ENCODE measurements at regions not wholly inside any gene's neighbourhood (a gene's known extent, or its start where the extent isn't known, plus 50 kb on each side); places are given as distances from the start of the nearest gene placed in this dataset.

DNA sequence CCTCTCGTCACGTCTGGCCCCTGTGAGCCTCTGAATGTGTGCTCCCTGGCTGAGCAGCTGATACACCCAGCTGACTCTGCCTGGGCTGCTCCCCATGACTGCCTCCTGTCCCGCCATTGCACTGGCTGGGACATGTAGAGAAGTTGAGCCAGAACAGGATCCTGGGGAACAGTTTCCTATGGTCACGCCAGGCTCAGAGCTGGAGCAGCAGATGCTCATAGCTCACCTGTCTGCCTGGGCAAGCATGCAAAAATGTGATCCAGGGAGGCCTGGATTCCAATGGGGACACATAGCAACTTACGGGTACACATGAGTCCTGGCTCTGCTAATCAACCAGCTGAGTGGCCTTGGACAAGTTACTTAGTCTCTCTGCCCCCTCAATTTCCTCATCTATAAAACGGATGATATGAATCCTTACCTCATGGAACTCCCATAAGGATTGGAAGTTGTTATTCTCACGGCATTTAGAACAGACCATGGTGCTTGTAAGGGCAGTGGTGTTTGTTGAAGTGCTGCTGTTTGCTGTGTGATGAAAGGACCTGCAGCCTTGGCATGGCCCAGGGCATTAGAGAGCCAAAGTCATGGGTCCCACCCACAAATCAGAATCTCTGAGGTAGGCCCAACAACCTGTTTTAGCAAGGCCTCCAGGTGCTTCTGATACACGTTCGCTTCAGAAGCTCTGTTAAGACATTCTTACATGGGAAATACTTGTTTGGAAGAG, 150.3 kb upstream of the VANGL1 start:
- TF ChIP-seq ZFP41 (tag by site-specific recombination; IDR thresholded peaks at IDR 0.05; ENCODE audit: borderline replicate concordance) (no peak), ZNF530 (tag by site-specific recombination; IDR thresholded peaks at IDR 0.05; ENCODE audit: low read depth) (no peak), ZXDB (tag by site-specific recombination; IDR thresholded peaks at IDR 0.05) (no peak), ZNF544 (tag by site-specific recombination; IDR thresholded peaks at IDR 0.05) (no peak), YY2 (tag by site-specific recombination; IDR thresholded peaks at IDR 0.05) (no peak)
- TF ChIP-seq, protein P1, sequence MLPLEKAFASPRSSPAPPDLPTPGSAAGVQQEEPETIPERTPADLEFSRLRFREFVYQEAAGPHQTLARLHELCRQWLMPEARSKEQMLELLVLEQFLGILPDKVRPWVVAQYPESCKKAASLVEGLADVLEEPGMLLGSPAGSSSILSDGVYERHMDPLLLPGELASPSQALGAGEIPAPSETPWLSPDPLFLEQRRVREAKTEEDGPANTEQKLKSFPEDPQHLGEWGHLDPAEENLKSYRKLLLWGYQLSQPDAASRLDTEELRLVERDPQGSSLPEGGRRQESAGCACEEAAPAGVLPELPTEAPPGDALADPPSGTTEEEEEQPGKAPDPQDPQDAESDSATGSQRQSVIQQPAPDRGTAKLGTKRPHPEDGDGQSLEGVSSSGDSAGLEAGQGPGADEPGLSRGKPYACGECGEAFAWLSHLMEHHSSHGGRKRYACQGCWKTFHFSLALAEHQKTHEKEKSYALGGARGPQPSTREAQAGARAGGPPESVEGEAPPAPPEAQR (tag by site-specific recombination; IDR thresholded peaks at IDR 0.05), result no peak
- TF ChIP-seq, protein P2, sequence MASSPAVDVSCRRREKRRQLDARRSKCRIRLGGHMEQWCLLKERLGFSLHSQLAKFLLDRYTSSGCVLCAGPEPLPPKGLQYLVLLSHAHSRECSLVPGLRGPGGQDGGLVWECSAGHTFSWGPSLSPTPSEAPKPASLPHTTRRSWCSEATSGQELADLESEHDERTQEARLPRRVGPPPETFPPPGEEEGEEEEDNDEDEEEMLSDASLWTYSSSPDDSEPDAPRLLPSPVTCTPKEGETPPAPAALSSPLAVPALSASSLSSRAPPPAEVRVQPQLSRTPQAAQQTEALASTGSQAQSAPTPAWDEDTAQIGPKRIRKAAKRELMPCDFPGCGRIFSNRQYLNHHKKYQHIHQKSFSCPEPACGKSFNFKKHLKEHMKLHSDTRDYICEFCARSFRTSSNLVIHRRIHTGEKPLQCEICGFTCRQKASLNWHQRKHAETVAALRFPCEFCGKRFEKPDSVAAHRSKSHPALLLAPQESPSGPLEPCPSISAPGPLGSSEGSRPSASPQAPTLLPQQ (tag by site-specific recombination; IDR thresholded peaks at IDR 0.05), result no peak
- TF ChIP-seq, protein P3, sequence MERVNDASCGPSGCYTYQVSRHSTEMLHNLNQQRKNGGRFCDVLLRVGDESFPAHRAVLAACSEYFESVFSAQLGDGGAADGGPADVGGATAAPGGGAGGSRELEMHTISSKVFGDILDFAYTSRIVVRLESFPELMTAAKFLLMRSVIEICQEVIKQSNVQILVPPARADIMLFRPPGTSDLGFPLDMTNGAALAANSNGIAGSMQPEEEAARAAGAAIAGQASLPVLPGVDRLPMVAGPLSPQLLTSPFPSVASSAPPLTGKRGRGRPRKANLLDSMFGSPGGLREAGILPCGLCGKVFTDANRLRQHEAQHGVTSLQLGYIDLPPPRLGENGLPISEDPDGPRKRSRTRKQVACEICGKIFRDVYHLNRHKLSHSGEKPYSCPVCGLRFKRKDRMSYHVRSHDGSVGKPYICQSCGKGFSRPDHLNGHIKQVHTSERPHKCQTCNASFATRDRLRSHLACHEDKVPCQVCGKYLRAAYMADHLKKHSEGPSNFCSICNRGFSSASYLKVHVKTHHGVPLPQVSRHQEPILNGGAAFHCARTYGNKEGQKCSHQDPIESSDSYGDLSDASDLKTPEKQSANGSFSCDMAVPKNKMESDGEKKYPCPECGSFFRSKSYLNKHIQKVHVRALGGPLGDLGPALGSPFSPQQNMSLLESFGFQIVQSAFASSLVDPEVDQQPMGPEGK (tag by site-specific recombination; IDR thresholded peaks at IDR 0.05), result no peak
- TF ChIP-seq, protein P4, sequence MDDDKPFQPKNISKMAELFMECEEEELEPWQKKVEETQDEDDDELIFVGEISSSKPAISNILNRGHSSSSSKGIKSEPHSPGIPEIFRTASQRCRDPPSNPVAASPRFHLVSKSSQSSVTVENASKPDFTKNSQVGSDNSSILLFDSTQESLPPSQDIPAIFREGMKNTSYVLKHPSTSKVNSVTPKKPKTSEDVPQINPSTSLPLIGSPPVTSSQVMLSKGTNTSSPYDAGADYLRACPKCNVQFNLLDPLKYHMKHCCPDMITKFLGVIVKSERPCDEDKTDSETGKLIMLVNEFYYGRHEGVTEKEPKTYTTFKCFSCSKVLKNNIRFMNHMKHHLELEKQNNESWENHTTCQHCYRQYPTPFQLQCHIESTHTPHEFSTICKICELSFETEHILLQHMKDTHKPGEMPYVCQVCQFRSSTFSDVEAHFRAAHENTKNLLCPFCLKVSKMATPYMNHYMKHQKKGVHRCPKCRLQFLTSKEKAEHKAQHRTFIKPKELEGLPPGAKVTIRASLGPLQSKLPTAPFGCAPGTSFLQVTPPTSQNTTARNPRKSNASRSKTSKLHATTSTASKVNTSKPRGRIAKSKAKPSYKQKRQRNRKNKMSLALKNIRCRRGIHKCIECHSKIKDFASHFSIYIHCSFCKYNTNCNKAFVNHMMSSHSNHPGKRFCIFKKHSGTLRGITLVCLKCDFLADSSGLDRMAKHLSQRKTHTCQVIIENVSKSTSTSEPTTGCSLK (tag by site-specific recombination; IDR thresholded peaks at IDR 0.05), result no peak
- TF ChIP-seq, protein P5, sequence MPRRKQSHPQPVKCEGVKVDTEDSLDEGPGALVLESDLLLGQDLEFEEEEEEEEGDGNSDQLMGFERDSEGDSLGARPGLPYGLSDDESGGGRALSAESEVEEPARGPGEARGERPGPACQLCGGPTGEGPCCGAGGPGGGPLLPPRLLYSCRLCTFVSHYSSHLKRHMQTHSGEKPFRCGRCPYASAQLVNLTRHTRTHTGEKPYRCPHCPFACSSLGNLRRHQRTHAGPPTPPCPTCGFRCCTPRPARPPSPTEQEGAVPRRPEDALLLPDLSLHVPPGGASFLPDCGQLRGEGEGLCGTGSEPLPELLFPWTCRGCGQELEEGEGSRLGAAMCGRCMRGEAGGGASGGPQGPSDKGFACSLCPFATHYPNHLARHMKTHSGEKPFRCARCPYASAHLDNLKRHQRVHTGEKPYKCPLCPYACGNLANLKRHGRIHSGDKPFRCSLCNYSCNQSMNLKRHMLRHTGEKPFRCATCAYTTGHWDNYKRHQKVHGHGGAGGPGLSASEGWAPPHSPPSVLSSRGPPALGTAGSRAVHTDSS (tag by site-specific recombination; IDR thresholded peaks at IDR 0.05), result no peak
- POLR2A ChIA-PET, result interaction anchor here (1.2 kb wide), 1 partner anchor 8 kb away, joined by 3 read pairs; no protein-coding TSS in a partner anchor
- no peaks in the 10 kb centered on the region for H3K36me3 ChIP-seq (ENCODE audit: control insufficient read depth in 2 of 2, insufficient read depth in 1 of 2, low read length in 2 of 2)
- H3K4me3 ChIP-seq (ENCODE audit: low read depth, low read length), result no peak overlapping the region
- H3K27ac ChIP-seq (ENCODE audit: extremely low read depth, low read depth, low read length), result no peak overlapping the region
- no peaks in the 10 kb centered on the region for H3K4me1 ChIP-seq (ENCODE audit: control insufficient read depth, insufficient read depth, low read length)
- no peaks in the 10 kb centered on the region for H3K9me3 ChIP-seq (ENCODE audit: control insufficient read depth, insufficient read depth, low read depth, low read length)
- CTCF ChIA-PET, result interaction anchor here (0.6 to 1.2 kb wide), 3 partner anchors 22 to 216 kb away, joined by 3 to 4 read pairs (median 3); no protein-coding TSS in a partner anchor

DNA sequence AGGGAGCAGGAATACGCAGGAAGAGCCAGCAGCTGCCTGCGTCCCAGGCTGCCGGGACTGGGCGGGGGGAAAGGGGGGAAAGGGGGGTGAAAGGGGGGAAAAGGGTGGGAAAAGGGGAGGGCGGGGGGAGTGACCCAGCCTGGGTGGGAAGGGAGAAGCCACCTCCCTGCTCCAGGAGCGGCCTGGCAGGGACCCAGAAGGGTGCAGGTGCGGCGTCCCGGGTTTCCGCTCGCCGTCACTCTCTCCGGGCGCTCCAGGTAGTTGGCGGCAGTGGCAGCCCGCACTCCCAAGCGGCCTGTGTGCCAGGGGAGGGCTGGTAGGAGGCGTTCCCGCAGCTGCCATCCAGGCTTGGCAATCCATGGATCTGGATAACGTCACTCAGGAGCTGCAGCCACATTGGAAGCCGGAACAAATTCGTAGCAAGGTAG, 141.0 kb upstream of the NGF start:
- TF ChIP-seq MEIS1 (CRISPR knock-in tag; IDR thresholded peaks at IDR 0.05; ENCODE audit: borderline replicate concordance) (no peak), ZNF624 (tag by site-specific recombination; IDR thresholded peaks at IDR 0.05) (no peak), ZNF335 (tag by site-specific recombination; conservative IDR thresholded peaks at IDR 0.05) (no peak), ZBTB17 (tag by site-specific recombination; IDR thresholded peaks at IDR 0.05) (no peak)
- TF ChIP-seq, protein P6, sequence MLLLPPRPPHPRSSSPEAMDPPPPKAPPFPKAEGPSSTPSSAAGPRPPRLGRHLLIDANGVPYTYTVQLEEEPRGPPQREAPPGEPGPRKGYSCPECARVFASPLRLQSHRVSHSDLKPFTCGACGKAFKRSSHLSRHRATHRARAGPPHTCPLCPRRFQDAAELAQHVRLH (tag by site-specific recombination; IDR thresholded peaks at IDR 0.05), result no peak
- TF ChIP-seq, protein P7, sequence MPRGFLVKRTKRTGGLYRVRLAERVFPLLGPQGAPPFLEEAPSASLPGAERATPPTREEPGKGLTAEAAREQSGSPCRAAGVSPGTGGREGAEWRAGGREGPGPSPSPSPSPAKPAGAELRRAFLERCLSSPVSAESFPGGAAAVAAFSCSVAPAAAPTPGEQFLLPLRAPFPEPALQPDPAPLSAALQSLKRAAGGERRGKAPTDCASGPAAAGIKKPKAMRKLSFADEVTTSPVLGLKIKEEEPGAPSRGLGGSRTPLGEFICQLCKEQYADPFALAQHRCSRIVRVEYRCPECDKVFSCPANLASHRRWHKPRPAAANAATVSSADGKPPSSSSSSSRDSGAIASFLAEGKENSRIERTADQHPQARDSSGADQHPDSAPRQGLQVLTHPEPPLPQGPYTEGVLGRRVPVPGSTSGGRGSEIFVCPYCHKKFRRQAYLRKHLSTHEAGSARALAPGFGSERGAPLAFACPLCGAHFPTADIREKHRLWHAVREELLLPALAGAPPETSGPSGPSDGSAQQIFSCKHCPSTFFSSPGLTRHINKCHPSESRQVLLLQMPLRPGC (tag by site-specific recombination; IDR thresholded peaks at IDR 0.05), result no peak
- POLR2A ChIA-PET, result no interaction called here

More for the DNA sequence above, 141.0 kb upstream of the NGF start:
- CTCF ChIA-PET, result interaction anchor here (0.6 to 1.1 kb wide), 2 partner anchors 117 to 886 kb away, joined by 3 read pairs; no protein-coding TSS in a partner anchor
- H3K36me3 ChIP-seq (ENCODE audit: control insufficient read depth in 2 of 2, insufficient read depth in 1 of 2, low read length in 2 of 2), result no peaks in the 10 kb centered on the region
- no peaks in the 10 kb centered on the region; the same call in 1 of the 2 replicates for H3K9me3 ChIP-seq (ENCODE audit: control insufficient read depth, insufficient read depth, low read depth, low read length)
- no peak overlapping the region for H3K4me3 ChIP-seq (ENCODE audit: low read depth, low read length)
- H3K27ac ChIP-seq (ENCODE audit: extremely low read depth, low read depth, low read length), result no peak overlapping the region
- no peaks in the 10 kb centered on the region for H3K4me1 ChIP-seq (ENCODE audit: control insufficient read depth, insufficient read depth, low read length)
